H9 (cell line): ENCODE measurements at regions not wholly inside any gene's neighbourhood (a gene's known extent, or its start where the extent isn't known, plus 50 kb on each side); places are given as distances from the start of the nearest gene placed in this dataset.

Experiments
- DNase-seq: peaks from one replicate; pipeline ENCODE4 v3.0.0-alpha.2; 2017
- H2AFZ ChIP-seq: one replicate; pipeline ENCODE4 v1.6.1; 2013; ENCODE audit warnings: mild to moderate bottlenecking, low read length, control low read depth, moderate library complexity
- H2AK5ac ChIP-seq: 2 replicates; pipeline ENCODE4 v1.6.1; 2013; ENCODE audit warnings: low read length, control low read depth, mixed read lengths; ENCODE audit not compliant: insufficient read length
- H2BK120ac ChIP-seq: one replicate; pipeline ENCODE4 v1.6.1; 2013; ENCODE audit warnings: low read depth, mild to moderate bottlenecking, low read length, control low read depth, inconsistent platforms; ENCODE audit not compliant: poor library complexity, severe bottlenecking
- H2BK12ac ChIP-seq: 2 replicates; pipeline ENCODE4 v1.6.1; 2013; ENCODE audit warnings: low read length, control low read depth, mixed read lengths, low read depth; ENCODE audit not compliant: insufficient read length
- H2BK15ac ChIP-seq: 2 replicates; pipeline ENCODE4 v1.6.1; 2013; ENCODE audit warnings: low read depth, low read length, control low read depth
- H2BK20ac ChIP-seq: one replicate; pipeline ENCODE4 v1.6.1; 2013; ENCODE audit warnings: low read depth, mild to moderate bottlenecking, low read length, control low read depth, inconsistent platforms; ENCODE audit not compliant: poor library complexity, severe bottlenecking
- H2BK5ac ChIP-seq: 2 replicates; pipeline ENCODE4 v1.6.1; 2013; ENCODE audit warnings: low read length, control low read depth, mixed read lengths; ENCODE audit not compliant: insufficient read length
- H3K14ac ChIP-seq: 2 replicates; pipeline ENCODE4 v1.6.1; 2013; ENCODE audit warnings: low read length, control low read depth; ENCODE audit not compliant: insufficient read depth
- H3K18ac ChIP-seq: 2 replicates; pipeline ENCODE4 v1.6.1; 2013; ENCODE audit warnings: low read depth, mild to moderate bottlenecking, mixed read lengths, low read length, control low read depth; ENCODE audit not compliant: insufficient read length
- H3K23ac ChIP-seq: 2 replicates; pipeline ENCODE4 v1.6.1; 2013; ENCODE audit warnings: low read length, control low read depth, mixed read lengths, low read depth; ENCODE audit not compliant: insufficient read length
- H3K23me2 ChIP-seq: 2 replicates; pipeline ENCODE4 v1.6.1; 2013; ENCODE audit warnings: low read depth, mild to moderate bottlenecking, mixed read lengths, low read length, control low read depth; ENCODE audit not compliant: insufficient read length, poor library complexity, severe bottlenecking
- H3K27ac ChIP-seq: 2 replicates; pipeline ENCODE4 v1.5.1; 2013; ENCODE audit warnings: low read length, control low read depth, mixed read lengths, low read depth; ENCODE audit not compliant: insufficient read length
- H3K27me3 ChIP-seq: 2 replicates; pipeline ENCODE4 v1.6.1; 2013; ENCODE audit warnings: low read length, control low read depth, inconsistent platforms; ENCODE audit not compliant: insufficient read depth
- H3K4ac ChIP-seq: 2 replicates; pipeline ENCODE4 v1.6.1; 2013; ENCODE audit warnings: low read depth, mild to moderate bottlenecking, control low read depth, inconsistent platforms, low read length, moderate library complexity
- H3K4me1 ChIP-seq: 2 replicates; pipeline ENCODE4 v1.6.1; 2013; ENCODE audit warnings: low read length, control low read depth, inconsistent platforms; ENCODE audit not compliant: insufficient read depth
- H3K4me2 ChIP-seq: 2 replicates; pipeline ENCODE4 v1.6.1; 2013; ENCODE audit warnings: low read length, control low read depth, mixed read lengths; ENCODE audit not compliant: insufficient read length, insufficient read depth
- H3K56ac ChIP-seq: 2 replicates; pipeline ENCODE4 v1.6.1; 2013; ENCODE audit warnings: low read depth, mild to moderate bottlenecking, mixed read lengths, low read length, control low read depth; ENCODE audit not compliant: insufficient read length
- H3K79me1 ChIP-seq: 2 replicates; pipeline ENCODE4 v1.6.1; 2013; ENCODE audit warnings: low read depth, mild to moderate bottlenecking, moderate library complexity, low read length, control low read depth, inconsistent platforms; ENCODE audit not compliant: insufficient read depth, poor library complexity, severe bottlenecking
- H3K79me2 ChIP-seq: 2 replicates; pipeline ENCODE4 v1.6.1; 2013; ENCODE audit warnings: low read length, control low read depth, inconsistent platforms; ENCODE audit not compliant: insufficient read depth
- H3K9ac ChIP-seq: 2 replicates; pipeline ENCODE4 v1.6.1; 2013; ENCODE audit warnings: low read length, control low read depth, mixed read lengths; ENCODE audit not compliant: insufficient read length; ENCODE audit errors: extremely low read depth
- H3K9me3 ChIP-seq: one replicate; pipeline ENCODE4 v1.6.1; 2013; ENCODE audit warnings: low read depth, low read length, inconsistent platforms; ENCODE audit not compliant: control insufficient read depth
- H3T11ph ChIP-seq: one replicate; pipeline ENCODE4 v1.6.1; 2013; ENCODE audit warnings: mild to moderate bottlenecking, low read length, control low read depth, inconsistent platforms
- H4K20me1 ChIP-seq: one replicate; pipeline ENCODE4 v1.6.1; 2013; ENCODE audit not compliant: control insufficient read depth, insufficient read length, insufficient read depth
- H4K5ac ChIP-seq: 2 replicates; pipeline ENCODE4 v1.6.1; 2013; ENCODE audit warnings: low read depth, mild to moderate bottlenecking, mixed read lengths, low read length, control low read depth; ENCODE audit not compliant: insufficient read length
- H4K8ac ChIP-seq: replicated peaks from 2 replicates; pipeline ENCODE4 v1.6.1; 2013; ENCODE audit warnings: low read length, control low read depth, mixed read lengths, low read depth; ENCODE audit not compliant: insufficient read length
- H4K91ac ChIP-seq: 2 replicates; pipeline ENCODE4 v1.6.1; 2013; ENCODE audit warnings: low read depth, mild to moderate bottlenecking, moderate library complexity, mixed read lengths, low read length, control low read depth; ENCODE audit not compliant: insufficient read length
- H3K27ac Mint-ChIP-seq, 3 experiments: 2 replicates in 2 of 3; 3 replicates in 1 of 3; pipeline ENCODE4 v1.8.0; 2020 to 2021; ENCODE audit warnings: mixed read lengths in 3 of 3, mild to moderate bottlenecking in 1 of 3, moderate library complexity in 1 of 3
- H3K27me3 Mint-ChIP-seq: 2 replicates; pipeline ENCODE4 v1.8.0; 2021; ENCODE audit warnings: low read depth, mild to moderate bottlenecking, moderate library complexity, mixed read lengths
- H3K36me3 Mint-ChIP-seq, 3 experiments: 2 replicates in 2 of 3; 3 replicates in 1 of 3; pipeline ENCODE4 v1.8.0; 2020 to 2021; ENCODE audit warnings: low read depth in 3 of 3, mixed read lengths in 3 of 3; ENCODE audit not compliant: insufficient read depth in 1 of 3
- H3K4me1 Mint-ChIP-seq, 2 experiments: 2 replicates each; pipeline ENCODE4 v1.8.0; 2020; ENCODE audit warnings: mixed read lengths in 2 of 2
- H3K4me3 Mint-ChIP-seq, 2 experiments: 2 replicates in 1 of 2; 3 replicates in 1 of 2; pipeline ENCODE4 v1.8.0; 2020 to 2021; ENCODE audit warnings: mild to moderate bottlenecking in 2 of 2, mixed read lengths in 2 of 2, moderate library complexity in 1 of 2
- H3K9me3 Mint-ChIP-seq, 2 experiments: 2 replicates in 1 of 2; 3 replicates in 1 of 2; pipeline ENCODE4 v1.8.0; 2020; ENCODE audit warnings: mild to moderate bottlenecking in 2 of 2, mixed read lengths in 2 of 2, moderate library complexity in 1 of 2
- whole genome bisulfite sequencing: extraction: QIAGEN DNeasy Blood & Tissue Kit; methylation state at CpG from one replicate; pipeline ENCODE4 v1.1.7; 2013; ENCODE audit warnings: missing lambda C conversion rate, low lambda C conversion rate, mixed read lengths; ENCODE audit not compliant: insufficient read length; ENCODE audit errors: extremely low coverage; 5-methylcytosine and 5-hydroxymethylcytosine counted together
- TF ChIP-seq, protein P1 (sequence below): fragments of 200-600 bp; sonication (generic); conservative IDR thresholded peaks from 3 replicates; pipeline ENCODE4 v1.8.0; 2021; ENCODE audit warnings: antibody characterized with exemption, mild to moderate bottlenecking

DNA sequence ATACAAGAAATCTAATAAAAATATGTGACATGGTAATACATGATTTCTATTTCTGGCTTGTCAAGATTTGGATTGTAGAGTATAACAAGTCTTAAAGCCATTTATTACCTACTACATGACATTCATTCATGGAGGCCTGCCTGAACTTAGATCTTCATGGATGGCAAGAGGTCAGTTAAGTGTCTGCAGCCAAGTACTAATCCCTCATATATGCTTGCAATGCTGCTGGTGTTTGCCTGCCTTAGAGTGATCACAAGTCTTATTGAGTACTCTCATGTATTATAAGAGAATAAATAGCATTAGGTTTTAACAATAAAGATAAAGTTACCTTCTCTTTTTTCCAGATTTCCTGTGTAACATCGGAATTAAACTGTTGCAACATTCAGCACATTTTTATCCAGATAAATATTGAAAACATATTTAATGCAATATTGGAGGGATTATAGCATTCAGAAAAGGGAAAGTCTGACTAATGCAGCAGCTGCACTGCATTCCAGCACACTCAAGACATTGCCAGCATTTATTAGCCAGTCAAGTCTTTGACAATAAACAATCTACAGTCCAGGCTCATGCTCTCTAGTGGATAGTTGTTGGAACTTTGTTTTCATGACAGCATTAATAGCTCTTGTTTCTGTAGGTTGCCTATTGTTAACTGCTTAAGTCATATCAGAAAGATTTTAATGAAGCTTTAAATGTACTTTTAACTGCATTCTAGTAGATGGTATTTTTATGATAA, 737.1 kb downstream of the FAT4 start:
- no peak overlapping the region for H4K91ac ChIP-seq
- H4K8ac ChIP-seq = no peak overlapping the region
- no peak overlapping the region for H3K4me2 ChIP-seq
- H2BK12ac ChIP-seq = no peak overlapping the region
- H3K27me3 ChIP-seq = no peaks in the 10 kb centered on the region
- no peak overlapping the region for H3K23ac ChIP-seq
- Mint-ChIP-seq H3K4me3 (no peak overlapping the region), H3K27me3 (no peaks in the 10 kb centered on the region), H3K9me3 (no peaks in the 10 kb centered on the region), H3K36me3 (no peaks in the 10 kb centered on the region), H3K4me1 (no peaks in the 10 kb centered on the region), H3K27ac (no peak overlapping the region)
- no peaks in the 10 kb centered on the region for H3K79me2 ChIP-seq
- no peaks in the 10 kb centered on the region for H3K4me1 ChIP-seq
- no peak overlapping the region for H4K5ac ChIP-seq
- H3K14ac ChIP-seq = no peak overlapping the region
- H3K27ac ChIP-seq = no peak overlapping the region
- no peak overlapping the region for H3K56ac ChIP-seq
- H3K18ac ChIP-seq = no peak overlapping the region
- TF ChIP-seq, protein P1, sequence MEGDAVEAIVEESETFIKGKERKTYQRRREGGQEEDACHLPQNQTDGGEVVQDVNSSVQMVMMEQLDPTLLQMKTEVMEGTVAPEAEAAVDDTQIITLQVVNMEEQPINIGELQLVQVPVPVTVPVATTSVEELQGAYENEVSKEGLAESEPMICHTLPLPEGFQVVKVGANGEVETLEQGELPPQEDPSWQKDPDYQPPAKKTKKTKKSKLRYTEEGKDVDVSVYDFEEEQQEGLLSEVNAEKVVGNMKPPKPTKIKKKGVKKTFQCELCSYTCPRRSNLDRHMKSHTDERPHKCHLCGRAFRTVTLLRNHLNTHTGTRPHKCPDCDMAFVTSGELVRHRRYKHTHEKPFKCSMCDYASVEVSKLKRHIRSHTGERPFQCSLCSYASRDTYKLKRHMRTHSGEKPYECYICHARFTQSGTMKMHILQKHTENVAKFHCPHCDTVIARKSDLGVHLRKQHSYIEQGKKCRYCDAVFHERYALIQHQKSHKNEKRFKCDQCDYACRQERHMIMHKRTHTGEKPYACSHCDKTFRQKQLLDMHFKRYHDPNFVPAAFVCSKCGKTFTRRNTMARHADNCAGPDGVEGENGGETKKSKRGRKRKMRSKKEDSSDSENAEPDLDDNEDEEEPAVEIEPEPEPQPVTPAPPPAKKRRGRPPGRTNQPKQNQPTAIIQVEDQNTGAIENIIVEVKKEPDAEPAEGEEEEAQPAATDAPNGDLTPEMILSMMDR = no peak
- no peak overlapping the region for H2BK15ac ChIP-seq
- H2BK20ac ChIP-seq = no peak overlapping the region
- H3K9me3 ChIP-seq = no peaks in the 10 kb centered on the region
- H2AK5ac ChIP-seq = no peak overlapping the region
- H4K20me1 ChIP-seq = no peaks in the 10 kb centered on the region
- H2AFZ ChIP-seq = no peak overlapping the region
- no peak overlapping the region for H3K9ac ChIP-seq
- H2BK120ac ChIP-seq = no peak overlapping the region
- no peak overlapping the region for H3K4ac ChIP-seq
- no peaks in the 10 kb centered on the region for H3K79me1 ChIP-seq
- H2BK5ac ChIP-seq = no peak overlapping the region
- no CpG with 5 or more reads among the region's 1 CpG for WGBS
- H3K23me2 ChIP-seq = no peaks in the 10 kb centered on the region
- no peak overlapping the region for H3T11ph ChIP-seq
- no peak for DNase-seq
